Activated CD4-positive, alpha-beta T cell treated with anti-CD3 and anti-CD28 coated beads, Interleukin-2, amount 50 U/mL, for 16 hours (primary cell): ENCODE measurements at regions not wholly inside any gene's neighbourhood (a gene's known extent, or its start where the extent isn't known, plus 50 kb on each side); places are given as distances from the start of the nearest gene placed in this dataset.
"Not testable (repeated sequence)": the region's sequence is repeated elsewhere in the genome, so short reads cannot be mapped to it uniquely, and the experiment has no call there.

Source experiments
- DNase-seq: peaks from one replicate; pipeline ENCODE4 v3.0.0-alpha.2; 2020

DNA sequence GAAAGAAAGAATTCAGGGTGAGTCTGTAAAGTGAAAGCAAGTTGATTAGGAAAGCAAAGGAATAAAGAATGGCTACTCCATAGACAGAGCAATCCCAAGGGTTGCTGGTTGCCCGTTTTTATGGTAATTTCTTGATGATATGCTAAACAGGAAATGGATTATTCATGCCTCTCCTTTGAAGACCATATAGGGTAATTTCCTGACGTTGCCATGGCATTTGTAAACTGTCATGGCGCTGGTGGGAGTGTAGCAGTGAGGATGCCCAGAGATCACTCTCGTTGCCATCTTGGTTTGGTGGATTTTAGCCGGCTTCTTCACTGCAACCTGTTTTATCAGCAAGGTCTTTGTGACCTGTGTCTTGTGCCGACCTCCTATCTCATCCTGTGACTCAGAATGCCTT, 287.4 kb upstream of the ERCC4 start:
- DNase-seq: not testable (repeated sequence)

DNA sequence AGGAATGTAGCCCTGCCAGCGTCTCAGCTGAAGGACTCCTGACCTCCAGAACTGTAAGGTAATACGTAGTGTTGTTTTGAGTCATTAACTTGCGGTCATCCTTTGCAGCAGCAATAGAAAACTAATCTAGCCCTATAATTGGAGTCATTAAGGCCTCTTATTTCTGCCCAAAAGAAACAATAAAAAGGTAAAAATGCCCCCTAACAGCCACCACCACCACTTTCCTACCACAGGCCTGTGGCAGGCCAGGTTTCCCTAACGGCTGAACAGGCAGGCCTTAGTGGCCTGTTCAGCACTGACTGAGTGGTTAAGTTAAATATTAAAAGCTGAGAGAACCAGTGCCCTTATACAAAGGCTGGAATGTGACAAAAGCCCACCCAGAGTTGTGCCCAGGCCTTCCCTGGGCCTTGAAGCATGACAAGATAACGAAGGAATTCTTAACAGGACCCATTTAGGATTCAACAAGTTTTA, 286.5 kb upstream of the ERCC4 start:
- DNase-seq: no peak

DNA sequence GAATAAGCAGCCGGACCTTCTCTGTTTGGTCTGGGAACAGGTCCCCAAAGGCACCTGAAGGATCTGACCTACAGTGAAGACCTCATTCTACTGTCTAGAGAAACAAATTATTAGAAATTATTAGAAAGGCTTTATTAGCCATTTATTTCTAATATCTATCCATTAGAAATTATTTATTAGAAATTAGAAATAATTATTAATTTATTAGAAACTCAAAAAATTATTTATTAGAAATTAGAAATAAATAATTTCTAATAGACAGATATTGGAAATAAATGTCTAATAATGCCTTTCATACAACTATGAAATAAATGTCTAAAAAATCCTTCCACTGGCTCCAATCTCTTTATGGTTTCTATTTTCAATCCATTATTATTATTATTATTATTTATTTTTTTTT, 285.7 kb upstream of the ERCC4 start:
- no peak for DNase-seq

DNA sequence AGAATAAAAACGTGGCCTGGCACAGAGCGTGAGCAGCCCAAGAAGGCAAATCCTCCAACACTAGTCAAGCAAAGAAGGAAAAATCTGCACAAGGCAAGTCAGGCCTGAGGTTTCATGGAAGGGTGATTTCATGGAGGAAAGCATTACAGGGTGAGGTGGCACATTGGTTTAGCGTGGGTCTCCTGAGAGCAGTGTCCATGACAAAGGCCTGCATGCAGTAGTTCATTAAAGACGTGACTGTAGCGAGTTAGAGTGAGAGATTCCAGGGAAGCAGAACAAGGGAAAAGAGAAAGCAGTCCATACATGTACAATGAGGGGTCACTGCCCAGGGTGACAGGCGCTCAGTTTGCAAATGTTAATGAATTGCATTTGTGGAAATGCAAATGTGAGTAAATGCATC, 285.0 kb upstream of the ERCC4 start:
- DNase-seq: no peak

DNA sequence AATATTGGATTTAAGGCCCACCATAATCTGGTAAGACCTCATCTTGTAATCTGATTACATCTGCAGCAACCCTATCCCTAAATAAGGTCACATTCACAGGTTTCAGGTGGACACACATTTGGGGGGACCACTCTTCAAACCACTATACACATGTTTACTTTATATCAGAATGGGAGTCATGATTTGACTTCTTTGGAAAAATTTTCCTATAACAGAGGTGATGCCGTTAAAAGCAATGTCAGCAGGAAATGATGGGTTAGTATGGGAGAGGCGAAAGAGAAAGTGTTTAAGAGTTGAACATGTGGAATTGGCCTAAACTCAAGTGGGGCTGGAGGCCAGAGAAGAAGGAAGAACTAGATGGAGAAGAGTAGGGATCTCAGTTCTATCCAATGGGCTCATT, 281.7 kb upstream of the ERCC4 start:
- no peak for DNase-seq

DNA sequence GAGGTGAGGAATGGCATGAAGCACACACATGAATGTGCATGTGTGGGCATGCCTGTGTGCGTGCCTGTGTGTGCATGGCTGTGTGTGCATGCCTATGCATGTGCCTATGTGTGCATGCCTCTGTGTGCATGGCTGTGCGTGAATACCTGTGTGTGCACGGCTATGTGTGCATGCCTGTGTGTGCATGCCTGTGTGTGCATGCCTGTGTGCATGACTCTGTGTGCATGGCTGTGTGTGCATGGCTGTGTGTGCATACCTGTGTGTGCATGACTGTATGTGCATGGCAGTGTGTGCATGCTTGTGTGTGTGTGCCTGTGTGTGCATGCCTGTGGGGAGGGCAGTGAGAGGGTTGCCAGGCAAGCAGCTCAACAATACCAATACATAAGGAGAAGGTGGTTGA, 276.5 kb upstream of the ERCC4 start:
- no peak for DNase-seq

DNA sequence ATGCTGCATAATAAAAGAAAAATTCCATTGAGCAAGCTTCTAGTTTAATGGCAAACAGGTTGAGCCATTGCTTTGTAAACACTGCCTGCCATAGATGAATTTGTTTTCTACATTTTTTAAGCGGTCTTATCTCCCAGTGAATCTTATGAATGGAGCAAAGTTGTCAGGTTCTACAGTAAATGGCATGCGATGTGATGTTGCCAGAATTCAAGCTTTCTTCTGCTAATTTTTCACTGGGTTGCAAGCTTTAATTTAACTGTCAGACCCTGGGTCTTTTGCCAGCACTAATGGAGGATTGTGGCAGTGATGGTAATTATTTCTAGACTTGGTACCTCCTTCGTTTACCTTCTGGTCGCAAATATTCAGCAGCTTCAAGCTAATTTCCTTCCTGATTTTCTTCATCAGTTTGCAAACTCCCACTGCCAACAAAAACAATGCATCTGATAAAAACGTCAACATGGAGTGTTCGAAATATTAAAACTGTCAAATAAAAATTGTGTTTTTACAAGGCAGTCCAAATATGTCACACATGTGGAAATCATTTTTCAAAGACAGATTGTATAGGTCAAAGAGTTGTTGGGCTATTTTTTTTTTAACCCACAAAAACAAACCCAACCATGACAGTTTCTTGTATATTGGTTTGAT, 274.2 kb upstream of the ERCC4 start:
- DNase-seq: no peak

DNA sequence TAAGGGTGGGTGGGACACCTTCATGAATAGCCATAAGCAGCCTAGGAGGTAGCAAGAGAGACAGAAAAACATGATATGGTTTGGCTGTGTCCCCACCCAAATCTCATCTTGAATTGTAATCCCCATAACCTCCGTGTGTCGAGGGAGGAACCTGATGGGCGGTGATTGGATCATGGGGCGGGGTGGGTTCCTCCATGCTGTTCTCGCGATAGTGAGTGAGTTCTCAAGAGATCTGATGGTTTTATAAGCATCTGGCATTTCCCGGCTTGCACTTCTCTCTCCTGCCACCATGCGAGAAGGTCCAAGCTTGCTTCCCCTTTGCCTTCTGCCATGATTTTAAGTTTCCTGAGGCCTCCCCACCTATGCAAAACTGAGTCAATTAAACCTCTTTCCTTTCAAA, 259.1 kb upstream of the ERCC4 start:
- no peak for DNase-seq

DNA sequence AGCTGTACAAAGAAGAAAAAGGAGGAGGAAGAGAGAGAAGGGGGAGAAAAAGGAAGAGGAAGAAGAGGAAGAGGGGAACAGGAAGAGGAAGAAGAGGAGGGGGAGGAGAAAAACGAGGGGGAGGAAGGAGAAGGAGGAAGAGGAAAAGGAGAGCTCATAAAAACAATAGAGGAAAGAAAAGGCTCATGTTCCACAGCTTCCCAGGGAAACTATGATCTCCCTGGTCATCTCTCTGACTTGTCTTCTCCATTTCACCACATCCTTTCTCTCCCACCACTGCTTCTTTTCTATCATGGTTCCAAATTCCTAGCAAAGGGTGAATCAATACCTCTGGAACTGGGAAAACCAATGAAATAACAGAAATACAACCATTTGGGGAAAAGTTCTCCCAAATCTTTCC, 254.1 kb upstream of the ERCC4 start:
- no peak for DNase-seq

DNA sequence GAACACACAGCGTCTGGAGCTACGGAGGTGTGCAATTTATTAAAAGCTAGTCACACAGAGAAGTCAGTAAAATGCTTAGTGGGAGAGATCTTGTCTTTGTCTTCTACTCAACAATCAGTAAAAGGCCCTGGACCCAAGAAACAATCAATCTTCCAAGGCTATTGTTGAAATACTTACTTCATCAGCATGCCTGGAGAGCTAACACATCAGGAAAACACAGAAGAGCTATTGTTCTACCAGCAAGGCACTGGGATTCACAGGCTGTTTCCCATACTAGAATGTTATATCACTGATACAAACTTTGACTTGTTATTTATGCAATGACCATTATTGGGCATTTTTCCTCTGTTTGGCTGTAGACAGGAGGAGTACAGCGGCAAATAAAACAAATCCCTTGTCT, 247.8 kb upstream of the ERCC4 start:
- DNase-seq: no peak

DNA sequence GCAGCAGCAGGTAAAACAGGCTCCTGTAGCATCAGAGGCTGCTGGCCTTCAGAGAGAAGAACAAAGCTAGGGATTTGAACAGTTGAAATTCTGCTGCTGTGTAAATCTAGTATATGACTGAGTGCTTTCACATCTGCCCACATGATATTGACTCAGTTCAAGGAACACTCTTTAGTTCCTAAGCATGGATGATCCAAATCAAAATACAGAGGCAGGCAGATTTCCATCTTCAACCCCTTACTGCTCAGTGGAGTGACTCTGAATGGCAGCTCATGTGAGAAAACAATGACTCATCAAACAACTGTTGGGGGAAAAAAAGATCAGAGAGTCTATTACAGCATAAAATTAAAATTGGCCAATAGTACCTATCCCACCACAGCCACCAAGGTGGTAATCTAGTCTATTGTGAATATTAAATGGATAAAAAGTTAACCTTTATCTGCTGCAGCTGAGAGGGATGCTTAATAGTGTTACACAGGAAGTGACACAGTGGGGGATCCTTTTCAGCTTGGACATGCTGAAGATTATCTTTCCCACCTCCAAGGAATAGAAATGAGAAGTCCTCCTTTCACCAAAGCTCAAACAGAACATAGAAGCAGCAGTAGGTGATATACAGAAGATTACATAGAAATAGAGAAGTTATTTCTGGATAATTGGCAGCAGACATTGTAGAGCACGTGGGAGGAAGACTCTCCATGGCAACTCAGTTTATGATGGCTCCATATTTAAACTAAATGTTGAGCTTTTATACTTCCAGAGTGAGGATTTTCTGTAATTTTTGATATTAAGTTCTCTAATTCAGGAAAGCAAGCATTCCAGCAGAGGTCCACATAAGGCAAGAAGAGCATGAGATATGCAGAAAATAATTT, 239.7 kb upstream of the ERCC4 start:
- no peak for DNase-seq

DNA sequence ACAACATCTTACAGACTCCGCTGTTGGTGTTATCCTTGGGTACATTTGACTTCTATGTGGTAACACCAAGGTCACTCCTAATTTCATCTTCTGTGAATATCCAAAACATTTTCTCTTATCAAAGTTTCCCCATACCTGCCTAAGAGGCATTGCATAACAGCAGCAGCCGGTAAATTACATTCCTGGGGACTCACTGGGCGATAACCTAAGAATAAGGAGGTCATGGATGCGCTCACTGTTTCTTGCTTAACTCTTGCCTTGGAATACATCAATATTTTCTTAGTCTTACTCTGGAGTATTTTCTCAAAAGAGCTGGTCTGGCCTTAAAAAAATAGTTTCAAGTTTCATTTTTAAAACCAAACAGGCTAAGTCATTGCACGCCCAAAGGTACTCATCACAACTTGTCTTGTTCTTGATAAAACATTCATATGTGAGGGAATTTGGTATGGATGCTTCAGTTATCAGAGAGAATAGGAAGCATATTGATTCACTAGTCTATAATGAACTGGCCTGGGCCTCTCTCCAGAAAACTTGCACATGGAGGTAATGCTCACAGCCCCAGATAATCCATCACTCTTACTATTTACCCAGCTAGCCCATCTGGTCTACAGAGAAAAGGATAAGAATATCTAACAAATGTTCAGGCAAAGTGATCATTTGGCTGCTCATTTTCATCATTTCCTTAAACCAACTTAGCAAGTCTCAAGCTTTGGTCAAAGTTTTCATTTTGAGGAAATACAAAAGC, 235.0 kb upstream of the ERCC4 start:
- no peak for DNase-seq

DNA sequence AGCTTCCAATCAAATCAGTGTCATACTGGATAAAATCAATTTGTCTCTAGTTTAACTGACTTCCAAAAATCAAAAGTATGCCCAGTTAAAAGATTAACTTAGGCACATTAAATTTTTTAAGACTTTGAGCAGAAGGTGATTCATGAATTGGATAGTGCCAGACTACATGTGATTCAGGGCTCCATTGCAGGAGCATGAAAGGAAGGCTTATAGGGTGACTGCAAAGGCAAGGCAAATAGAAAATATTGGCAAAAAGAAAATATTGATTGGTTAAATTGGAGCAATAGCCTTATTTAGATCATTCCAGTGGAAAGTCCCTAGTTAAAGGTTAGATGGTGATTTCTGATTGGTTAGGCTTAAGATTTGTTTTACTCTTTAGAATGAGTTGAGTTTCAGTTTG, 223.9 kb upstream of the ERCC4 start:
- DNase-seq: no peak

DNA sequence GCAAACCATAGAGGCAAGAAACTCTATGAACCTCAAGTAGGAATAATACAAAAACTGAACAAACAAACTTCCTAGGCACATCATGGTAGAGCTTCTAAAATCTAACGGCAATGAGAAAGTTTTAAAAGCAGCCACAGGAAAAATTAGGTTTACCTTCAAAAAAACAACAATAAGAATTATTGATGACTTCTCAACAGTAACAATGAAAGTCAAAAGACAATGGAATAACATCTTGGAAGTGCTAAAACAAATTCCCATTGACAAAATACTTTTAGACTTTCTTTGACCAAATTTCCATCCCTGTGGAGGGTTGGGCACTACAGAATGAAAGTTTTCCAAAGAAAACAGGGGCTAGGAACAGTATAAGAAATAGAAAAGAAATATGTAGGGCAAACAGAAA, 222.9 kb upstream of the ERCC4 start:
- no peak for DNase-seq

DNA sequence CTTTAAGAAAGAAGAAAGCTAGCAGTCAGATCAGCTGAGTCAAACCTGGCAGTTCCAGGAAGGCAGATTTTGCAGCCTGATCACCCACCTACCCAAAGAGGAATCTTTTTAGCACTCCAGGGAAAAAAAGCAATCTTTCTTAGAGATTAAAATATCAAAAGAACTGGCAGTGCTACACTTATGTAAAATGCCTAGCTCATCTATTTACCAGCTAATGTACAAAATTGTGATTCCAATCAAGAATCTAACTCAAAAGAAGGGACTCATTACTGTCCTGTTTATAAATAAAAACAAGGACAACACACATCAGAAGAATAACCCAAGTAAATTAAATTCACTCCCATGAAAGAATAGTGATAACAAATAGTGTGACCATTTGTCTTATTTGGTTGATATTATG, 222.4 kb upstream of the ERCC4 start:
- DNase-seq: no peak

DNA sequence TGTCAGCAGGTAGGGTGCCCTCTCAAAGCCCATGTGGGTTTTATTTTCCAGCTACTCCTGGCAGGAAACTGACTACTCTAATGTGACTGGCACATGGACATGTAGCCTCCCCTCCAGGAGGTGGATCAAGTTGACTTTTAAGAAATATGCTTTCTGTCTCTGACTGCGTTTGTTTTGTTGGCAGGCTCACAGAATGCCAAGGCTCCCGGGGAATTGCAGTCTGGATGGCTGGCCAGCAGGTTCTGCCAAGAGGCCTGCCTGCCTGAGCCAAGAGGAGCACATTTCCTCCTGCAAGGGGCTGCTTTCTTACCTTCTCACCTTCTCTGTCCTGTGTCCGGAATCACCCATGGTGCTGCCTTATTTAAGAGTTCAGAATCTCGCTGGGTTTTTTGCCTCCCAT, 217.3 kb upstream of the ERCC4 start:
- no peak for DNase-seq

DNA sequence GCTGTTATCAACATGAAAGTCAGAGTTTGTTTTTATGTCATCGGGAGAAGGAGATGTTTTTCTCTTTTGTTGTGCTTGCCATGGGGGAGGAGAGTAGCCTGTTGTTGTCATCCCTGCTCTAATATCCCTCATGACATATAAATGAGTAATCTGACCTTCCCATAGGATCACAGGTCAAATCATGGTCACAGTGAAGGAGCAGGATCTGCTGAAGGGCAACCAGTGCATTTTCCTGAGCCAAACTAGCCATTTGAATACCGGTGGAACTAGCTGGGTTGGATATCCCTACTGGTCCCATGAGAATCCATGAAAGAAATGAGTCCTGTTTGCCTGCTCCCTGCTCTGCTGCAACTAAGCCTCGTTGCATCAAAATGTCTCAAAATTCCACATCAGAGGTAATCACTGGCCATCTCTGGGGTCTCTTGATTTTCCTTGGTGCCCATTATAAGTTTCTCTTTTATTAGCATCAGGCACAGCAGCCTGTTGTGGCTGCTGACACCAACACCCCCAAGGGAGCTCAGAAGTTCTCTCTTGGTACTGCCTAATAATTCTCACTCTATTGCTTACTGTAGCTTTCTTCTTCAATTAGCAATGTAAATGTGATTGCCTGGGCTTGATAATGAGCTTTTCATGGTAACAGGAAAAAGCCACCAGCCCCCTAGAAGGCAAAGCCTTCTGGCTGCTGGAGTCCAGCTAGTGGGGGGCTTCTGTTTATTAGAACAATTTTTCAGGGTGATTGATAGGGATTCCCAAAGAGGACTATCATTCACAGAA, 211.4 kb upstream of the ERCC4 start:
- no peak for DNase-seq

DNA sequence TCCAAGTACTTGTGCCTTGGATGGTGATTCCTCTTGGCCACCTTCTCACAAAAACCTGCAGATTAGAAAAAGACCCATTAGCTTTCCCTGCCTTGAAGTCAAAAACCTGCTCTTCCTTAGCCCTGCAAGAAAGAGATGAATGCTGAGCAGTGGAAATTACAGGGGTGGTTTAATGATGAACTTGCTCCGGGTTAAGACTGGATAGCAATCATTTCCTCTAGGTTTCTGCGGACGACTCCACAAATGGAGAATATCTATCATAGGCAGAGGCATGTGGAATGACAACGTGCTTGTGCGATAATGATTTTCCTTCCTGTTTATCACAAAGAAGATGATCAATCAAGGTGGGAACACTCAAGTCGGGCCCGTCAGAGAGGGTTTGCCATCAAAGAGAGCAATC, 201.2 kb upstream of the ERCC4 start:
- DNase-seq: no peak

DNA sequence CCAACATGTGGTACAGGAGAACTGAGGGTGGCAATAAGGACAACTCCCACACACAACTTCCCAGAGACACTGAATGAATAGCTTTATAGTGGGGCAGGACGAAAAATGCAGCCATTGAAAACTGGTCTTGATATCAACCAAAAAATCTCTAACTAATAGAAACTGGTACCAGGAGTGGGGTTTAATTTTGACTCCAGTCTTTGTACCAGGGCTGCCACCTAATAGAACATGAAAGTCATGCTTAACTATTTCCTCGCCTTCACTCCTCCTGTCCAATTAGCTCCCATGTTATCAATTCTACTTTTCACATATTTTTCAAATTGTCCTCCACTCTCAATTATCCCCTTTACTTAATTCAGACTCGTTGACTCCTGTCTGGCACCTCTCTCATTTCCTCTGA, 192.0 kb upstream of the ERCC4 start:
- DNase-seq: no peak

DNA sequence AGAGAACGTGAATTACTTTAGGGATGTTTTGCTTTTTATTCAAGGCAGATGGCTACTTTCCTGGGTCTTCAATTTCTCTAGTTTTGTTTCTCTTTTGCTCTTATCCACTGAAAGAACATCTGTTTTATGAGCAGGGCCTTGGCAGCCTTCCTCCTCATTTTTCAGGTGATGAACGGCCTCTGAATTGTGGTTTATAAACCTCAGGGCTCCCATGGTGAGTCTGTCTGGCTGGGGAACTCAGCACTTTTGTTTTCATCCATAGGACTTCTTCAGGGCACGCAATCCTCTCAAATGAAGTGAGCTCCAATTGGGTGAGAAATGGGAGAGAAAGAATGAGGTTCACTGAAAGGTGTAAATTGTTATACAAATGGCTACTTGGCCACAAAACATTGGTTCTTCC, 186.4 kb upstream of the ERCC4 start:
- no peak for DNase-seq

DNA sequence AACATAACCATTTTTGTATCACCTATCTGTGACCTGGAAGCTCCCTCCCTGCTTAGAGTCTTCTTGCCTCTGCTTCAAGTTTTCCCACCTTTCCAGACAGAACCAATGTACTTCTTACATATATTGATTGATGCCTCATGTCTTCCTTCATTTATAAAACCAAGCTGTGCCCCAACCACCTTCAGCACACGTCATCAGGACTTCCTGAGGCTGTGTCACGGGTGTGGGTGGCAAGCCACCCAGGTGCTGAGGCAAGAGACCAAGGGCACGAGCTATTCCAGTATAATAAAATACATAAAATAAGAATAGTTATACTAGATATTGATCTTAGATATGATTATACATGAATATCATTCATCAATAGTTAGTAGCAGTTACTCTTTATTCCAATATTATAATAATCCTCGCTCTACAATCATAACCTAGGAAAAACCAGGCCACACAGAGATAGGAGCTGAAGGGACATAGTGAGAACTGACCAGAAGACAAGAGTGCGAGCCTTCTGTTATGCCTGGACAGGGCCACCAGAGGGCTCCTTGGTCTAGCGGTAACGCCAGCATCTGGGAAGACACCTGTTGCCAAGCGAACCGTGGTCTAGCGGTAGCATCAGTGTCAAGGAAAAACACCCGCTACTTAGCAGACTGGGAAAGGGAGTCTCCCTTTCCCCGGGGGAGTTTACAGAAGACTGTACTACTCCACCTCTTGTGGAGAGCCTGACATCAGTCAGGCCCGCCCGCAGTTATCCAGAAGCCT, 180.2 kb upstream of the ERCC4 start:
- not testable (repeated sequence) for DNase-seq

DNA sequence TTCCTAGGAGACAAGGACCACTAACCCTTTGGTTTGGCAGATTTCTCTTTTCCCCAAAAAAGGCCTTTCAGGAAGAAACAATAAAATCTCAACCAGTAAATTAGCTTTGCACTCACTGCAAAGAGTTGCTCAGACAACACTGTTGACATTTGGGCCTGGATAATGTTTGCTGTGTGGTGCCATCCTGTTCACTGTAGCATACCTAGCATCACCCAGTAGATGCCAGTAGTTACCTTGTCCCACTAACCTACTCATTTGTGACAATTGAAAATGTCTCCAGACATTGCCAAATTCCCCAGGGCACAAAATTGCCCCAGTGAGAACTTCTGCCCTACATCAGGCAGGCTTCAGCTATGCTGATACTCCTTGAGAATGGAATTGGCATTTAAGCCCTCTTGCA, 177.0 kb upstream of the ERCC4 start:
- DNase-seq: no peak
